SH-SY5Y (cell line): ENCODE measurements at regions not wholly inside any gene's neighbourhood (a gene's known extent, or its start where the extent isn't known, plus 50 kb on each side); places are given as distances from the start of the nearest gene placed in this dataset.

ENCODE experiments used
- GATA2 ChIP-seq: IDR thresholded peaks from 2 replicates; pipeline ENCODE4 v1.6.1; 2011; ENCODE audit warnings: mild to moderate bottlenecking, low read depth, low read length
- GATA3 ChIP-seq: IDR thresholded peaks from 2 replicates; pipeline ENCODE4 v1.6.1; 2011; ENCODE audit warnings: low read depth, mild to moderate bottlenecking, low read length, moderate library complexity

DNA sequence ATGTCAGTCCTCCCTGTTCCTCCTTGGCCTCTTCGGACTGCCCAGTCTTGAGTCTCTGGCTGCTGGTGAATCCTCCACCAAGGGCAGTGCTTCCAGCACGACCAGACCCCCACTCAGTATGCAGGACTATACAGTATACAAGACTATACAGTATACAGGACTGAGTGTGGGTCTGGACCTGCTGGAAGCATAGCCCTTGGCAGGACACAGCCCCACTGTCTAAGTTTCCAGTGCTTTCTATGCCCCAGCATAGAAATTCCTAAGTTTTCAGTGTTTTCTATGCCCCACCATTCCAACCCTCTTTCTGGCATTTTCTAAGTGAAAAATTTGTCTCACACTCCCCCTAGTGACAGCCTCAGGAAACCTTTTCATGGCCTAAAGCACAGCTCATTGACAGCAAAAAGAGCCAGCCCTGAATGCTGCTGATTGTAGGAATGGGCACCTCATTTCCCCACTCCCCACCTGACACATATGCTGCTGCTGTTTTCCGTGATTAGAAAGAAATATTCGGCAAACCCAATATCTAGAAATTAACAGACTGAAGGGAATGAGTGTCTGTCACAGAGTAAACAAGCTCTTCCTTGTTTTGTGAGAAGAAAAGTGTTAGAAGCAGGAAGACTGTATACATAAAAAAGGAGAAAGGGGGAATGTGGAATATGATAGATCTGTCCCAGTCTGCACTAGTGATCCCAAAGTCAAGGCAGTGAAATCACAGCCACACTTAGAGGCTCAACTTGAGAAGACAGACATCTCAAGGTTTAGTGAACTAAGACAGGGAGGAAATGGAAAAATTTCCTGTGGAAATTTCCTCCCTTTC is 206.9 kb downstream of the IBTK start:
- TF ChIP-seq GATA3, result no peak
- no peak for TF ChIP-seq GATA2
